NCI-H128 (cell line): ENCODE measurements at regions not wholly inside any gene's neighbourhood (a gene's known extent, or its start where the extent isn't known, plus 50 kb on each side); places are given as distances from the start of the nearest gene placed in this dataset.
"Not testable (repeated sequence)": the region's sequence is repeated elsewhere in the genome, so short reads cannot be mapped to it uniquely, and the experiment has no call there.

Experiments
- DNase-seq: peaks from one replicate; lab custom pipeline; 2025; ENCODE audit not compliant: unreplicated experiment; lab: John Stamatoyannopoulos, UW

GRCh38 chr7:83832009-83832408 is 183.1 kb upstream of the SEMA3E start:
- DNase-seq = no peak

GRCh38 chr7:83827036-83827435 is 178.1 kb upstream of the SEMA3E start:
- no peak for DNase-seq

GRCh38 chr7:83824214-83824613 is 175.3 kb upstream of the SEMA3E start:
- DNase-seq = no peak

GRCh38 chr7:83821866-83822265 is 172.9 kb upstream of the SEMA3E start:
- no peak for DNase-seq

- DNase-seq = no peak
Observed at GRCh38 chr7:83820641-83821040, 171.7 kb upstream of the SEMA3E start.

- no peak for DNase-seq
Observed at GRCh38 chr7:83819911-83820310, 171.0 kb upstream of the SEMA3E start.

GRCh38 chr7:83814480-83814879 is 165.5 kb upstream of the SEMA3E start:
- no peak for DNase-seq

- not testable (repeated sequence) for DNase-seq
Observed at GRCh38 chr7:83812563-83812962, 163.6 kb upstream of the SEMA3E start.

GRCh38 chr7:83808982-83809381 is 160.0 kb upstream of the SEMA3E start:
- DNase-seq = no peak

GRCh38 chr7:83807774-83808173 is 158.8 kb upstream of the SEMA3E start:
- no peak for DNase-seq

- no peak for DNase-seq
Observed at GRCh38 chr7:83806538-83806937, 157.6 kb upstream of the SEMA3E start.

GRCh38 chr7:83799333-83799732 is 150.4 kb upstream of the SEMA3E start:
- no peak for DNase-seq

- no peak for DNase-seq
Observed at GRCh38 chr7:83798489-83798888, 149.6 kb upstream of the SEMA3E start.

GRCh38 chr7:83796760-83797159 is 147.8 kb upstream of the SEMA3E start:
- no peak for DNase-seq

- no peak for DNase-seq
Observed at GRCh38 chr7:83794829-83795228, 145.9 kb upstream of the SEMA3E start.

GRCh38 chr7:83793558-83793957 is 144.6 kb upstream of the SEMA3E start:
- DNase-seq = no peak

- DNase-seq = no peak
Observed at GRCh38 chr7:83791737-83792136, 142.8 kb upstream of the SEMA3E start.

- DNase-seq = no peak
Observed at GRCh38 chr7:83786858-83787257, 137.9 kb upstream of the SEMA3E start.

GRCh38 chr7:83782628-83783027 is 133.7 kb upstream of the SEMA3E start:
- no peak for DNase-seq

GRCh38 chr7:83778073-83778443 is 129.1 kb upstream of the SEMA3E start:
- no peak for DNase-seq

- no peak for DNase-seq
Observed at GRCh38 chr7:83777406-83778072, 128.6 kb upstream of the SEMA3E start.

GRCh38 chr7:83769407-83769806 is 120.5 kb upstream of the SEMA3E start:
- no peak for DNase-seq

- no peak for DNase-seq
Observed at GRCh38 chr7:83751217-83751616, 102.3 kb upstream of the SEMA3E start.
